CD14-positive monocyte (primary cell): ENCODE measurements at regions not wholly inside any gene's neighbourhood (a gene's known extent, or its start where the extent isn't known, plus 50 kb on each side); places are given as distances from the start of the nearest gene placed in this dataset.
"Not testable (repeated sequence)": the region's sequence is repeated elsewhere in the genome, so short reads cannot be mapped to it uniquely, and the experiment has no call there.

ENCODE experiments used
- DNase-seq, 3 donors: peaks; one replicate each; pipeline ENCODE4 v3.0.0-alpha.2; 2011 to 2022
- H2AFZ ChIP-seq: 2 replicates; pipeline ENCODE4 v1.6.0; 2012; ENCODE audit warnings: mild to moderate bottlenecking, low read depth, low read length, inconsistent platforms; ENCODE audit not compliant: insufficient read depth, poor library complexity, severe bottlenecking
- H3K27ac ChIP-seq, 2 donors: 1 replicate in 1 of 2; 2 replicates in 1 of 2; pipeline ENCODE4 v1.5.1; 2012 to 2013; ENCODE audit warnings: low read length in 2 of 2, control low read depth in 1 of 2, inconsistent platforms in 1 of 2, low read depth in 1 of 2, mild to moderate bottlenecking in 1 of 2
- H3K27me3 ChIP-seq, 2 donors: one replicate each; pipeline versions ENCODE4 v1.6.0 to v1.6.1; 2011 to 2013; ENCODE audit warnings: low read length in 2 of 2; ENCODE audit not compliant: control insufficient read depth in 2 of 2, insufficient read depth in 2 of 2
- H3K36me3 ChIP-seq, 2 donors: replicated peaks in 1 of 2; 1 replicate in 1 of 2; 2 replicates in 1 of 2; pipeline versions ENCODE4 v1.5.1 to v1.6.1; 2012 to 2013; ENCODE audit warnings: low read length in 2 of 2, control low read depth in 1 of 2, inconsistent platforms in 1 of 2, mild to moderate bottlenecking in 1 of 2; ENCODE audit not compliant: insufficient read depth in 2 of 2, control insufficient read depth in 1 of 2
- H3K4me1 ChIP-seq, 2 donors: 1 replicate in 1 of 2; 2 replicates in 1 of 2; pipeline versions ENCODE4 v1.5.1 to v1.6.1; 2012 to 2013; ENCODE audit warnings: low read length in 2 of 2, control low read depth in 1 of 2, inconsistent platforms in 1 of 2, mild to moderate bottlenecking in 1 of 2, moderate library complexity in 1 of 2; ENCODE audit not compliant: insufficient read depth in 2 of 2, control insufficient read depth in 1 of 2
- H3K4me2 ChIP-seq: replicated peaks from 2 replicates; pipeline ENCODE3; 2012; ENCODE audit warnings: low read length, moderate library complexity, mild to moderate bottlenecking; ENCODE audit not compliant: poor library complexity, severe bottlenecking; ENCODE audit errors: extremely low read depth
- H3K4me3 ChIP-seq, 3 experiments: fragments of 200-600 bp in 1 of 3; sonication (generic) in 1 of 3; replicated peaks in 1 of 3; 1 replicate in 2 of 3; 2 replicates in 1 of 3; pipeline ENCODE4 v1.5.1; 2011 to 2013; ENCODE audit warnings: low read length in 3 of 3, mild to moderate bottlenecking in 3 of 3, control low read depth in 2 of 3, low read depth in 2 of 3, inconsistent platforms in 1 of 3, moderate library complexity in 1 of 3
- H3K79me2 ChIP-seq: 2 replicates; pipeline ENCODE4 v1.6.0; 2012; ENCODE audit warnings: mild to moderate bottlenecking, control low read depth, inconsistent platforms, low read length, moderate library complexity; ENCODE audit not compliant: insufficient read depth
- H3K9ac ChIP-seq: 2 replicates; pipeline ENCODE4 v1.6.0; 2017; ENCODE audit warnings: low read length, mild to moderate bottlenecking; ENCODE audit not compliant: insufficient read depth, poor library complexity, severe bottlenecking
- H3K9me3 ChIP-seq, 2 donors: replicated peaks in 1 of 2; 1 replicate in 1 of 2; 2 replicates in 1 of 2; pipeline versions ENCODE4 v1.5.1 to v1.6.1; 2012 to 2013; ENCODE audit warnings: low read length in 2 of 2, control low read depth in 1 of 2; ENCODE audit not compliant: control insufficient read depth in 1 of 2, insufficient read depth in 1 of 2
- H4K20me1 ChIP-seq: 2 replicates; pipeline ENCODE4 v1.6.0; 2012; ENCODE audit warnings: mild to moderate bottlenecking, low read length, control low read depth, moderate library complexity; ENCODE audit not compliant: insufficient read depth
- H3K27ac Mint-ChIP-seq, 7 donors: one replicate each; pipeline ENCODE4 v1.8.0; 2020; ENCODE audit warnings: mild to moderate bottlenecking in 7 of 7, mixed read lengths in 7 of 7, moderate library complexity in 6 of 7, inconsistent platforms in 2 of 7
- H3K27me3 Mint-ChIP-seq, 3 donors: one replicate each; pipeline ENCODE4 v1.8.0; 2021 to 2022; ENCODE audit warnings: low read depth in 3 of 3, mild to moderate bottlenecking in 3 of 3, mixed read lengths in 3 of 3, moderate library complexity in 3 of 3, inconsistent platforms in 1 of 3
- H3K36me3 Mint-ChIP-seq, 2 donors: one replicate each; pipeline ENCODE4 v1.8.0; 2020; ENCODE audit warnings: mixed read lengths in 2 of 2, inconsistent platforms in 1 of 2, mild to moderate bottlenecking in 1 of 2
- H3K4me1 Mint-ChIP-seq: one replicate; pipeline ENCODE4 v1.8.0; 2020; ENCODE audit warnings: mild to moderate bottlenecking, mixed read lengths
- H3K4me3 Mint-ChIP-seq, 2 donors: one replicate each; pipeline ENCODE4 v1.8.0; 2020; ENCODE audit warnings: mild to moderate bottlenecking in 2 of 2, mixed read lengths in 2 of 2, moderate library complexity in 1 of 2
- H3K9me3 Mint-ChIP-seq, 7 donors: one replicate each; pipeline ENCODE4 v1.8.0; 2020 to 2022; ENCODE audit warnings: mixed read lengths in 7 of 7, mild to moderate bottlenecking in 6 of 7, moderate library complexity in 6 of 7, inconsistent platforms in 2 of 7
- WGBS: methylation state at CpG from one replicate; pipeline ENCODE4 v1.1.5; 2013; ENCODE audit warnings: missing lambda C conversion rate; ENCODE audit not compliant: insufficient coverage; 5-methylcytosine and 5-hydroxymethylcytosine counted together
- intact Hi-C, 2 donors: fragments of 100-400 bp; cut with micrococcal nuclease; formaldehyde crosslinking; loops; one replicate each; pipeline versions ENCODE4 v1.15.0 to v1.15.1; 2023
- TF ChIP-seq, protein P1 (sequence below): fragments of 200-600 bp; IDR thresholded peaks from one replicate; pipeline ENCODE4 v1.8.0; 2022; ENCODE audit warnings: antibody characterized with exemption, mild to moderate bottlenecking

DNA sequence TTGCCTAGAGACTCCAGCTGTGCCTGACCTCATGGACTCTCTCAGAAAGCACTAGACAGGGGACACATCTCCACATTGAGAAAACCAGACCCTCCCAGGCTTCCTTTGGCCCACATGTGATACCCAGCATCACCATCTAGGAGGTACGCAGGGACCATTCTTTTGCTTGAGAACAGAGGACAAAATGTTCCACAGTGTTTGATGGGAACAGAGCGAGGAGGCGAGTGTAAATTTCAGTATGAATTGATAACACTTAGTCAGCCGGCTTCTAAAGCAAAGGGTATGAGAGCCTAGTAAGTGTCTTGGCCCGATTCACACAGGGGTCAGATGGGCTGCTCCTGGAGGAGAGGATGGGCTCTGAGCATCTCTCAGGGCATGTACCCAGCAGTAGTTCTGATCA lies 1052.4 kb downstream of the BCL11B start:
- H2AFZ ChIP-seq, result no peak overlapping the region
- H3K4me2 ChIP-seq, result no peak overlapping the region
- no peaks in the 10 kb centered on the region for H3K4me1 ChIP-seq
- no peaks in the 10 kb centered on the region for H3K4me1 Mint-ChIP-seq
- intact Hi-C loops, result no loop called here
- TF ChIP-seq, protein P1, sequence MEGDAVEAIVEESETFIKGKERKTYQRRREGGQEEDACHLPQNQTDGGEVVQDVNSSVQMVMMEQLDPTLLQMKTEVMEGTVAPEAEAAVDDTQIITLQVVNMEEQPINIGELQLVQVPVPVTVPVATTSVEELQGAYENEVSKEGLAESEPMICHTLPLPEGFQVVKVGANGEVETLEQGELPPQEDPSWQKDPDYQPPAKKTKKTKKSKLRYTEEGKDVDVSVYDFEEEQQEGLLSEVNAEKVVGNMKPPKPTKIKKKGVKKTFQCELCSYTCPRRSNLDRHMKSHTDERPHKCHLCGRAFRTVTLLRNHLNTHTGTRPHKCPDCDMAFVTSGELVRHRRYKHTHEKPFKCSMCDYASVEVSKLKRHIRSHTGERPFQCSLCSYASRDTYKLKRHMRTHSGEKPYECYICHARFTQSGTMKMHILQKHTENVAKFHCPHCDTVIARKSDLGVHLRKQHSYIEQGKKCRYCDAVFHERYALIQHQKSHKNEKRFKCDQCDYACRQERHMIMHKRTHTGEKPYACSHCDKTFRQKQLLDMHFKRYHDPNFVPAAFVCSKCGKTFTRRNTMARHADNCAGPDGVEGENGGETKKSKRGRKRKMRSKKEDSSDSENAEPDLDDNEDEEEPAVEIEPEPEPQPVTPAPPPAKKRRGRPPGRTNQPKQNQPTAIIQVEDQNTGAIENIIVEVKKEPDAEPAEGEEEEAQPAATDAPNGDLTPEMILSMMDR, result no peak
- H3K79me2 ChIP-seq, result no peaks in the 10 kb centered on the region
- H3K4me3 ChIP-seq, result no peak overlapping the region
- H3K9me3 Mint-ChIP-seq, result peaks cover 0 to 5% (median 4%) of the 10 kb centered on the region in 7 donors
- H3K27me3 ChIP-seq, result no peaks in the 10 kb centered on the region
- no peaks in the 10 kb centered on the region for H3K36me3 Mint-ChIP-seq
- no peaks in the 10 kb centered on the region for H3K9me3 ChIP-seq
- H3K27me3 Mint-ChIP-seq, result peaks cover 1 to 3% (median 3%) of the 10 kb centered on the region in 3 donors
- H3K27ac ChIP-seq, result no peak overlapping the region
- no peaks in the 10 kb centered on the region for H4K20me1 ChIP-seq
- H3K36me3 ChIP-seq, result no peaks in the 10 kb centered on the region
- 89% methylated on average over 5 of the region's 5 CpGs for WGBS
- H3K4me3 Mint-ChIP-seq, result no peak overlapping the region
- no peak for DNase-seq
- no peak overlapping the region for H3K27ac Mint-ChIP-seq
- H3K9ac ChIP-seq, result no peak overlapping the region

DNA sequence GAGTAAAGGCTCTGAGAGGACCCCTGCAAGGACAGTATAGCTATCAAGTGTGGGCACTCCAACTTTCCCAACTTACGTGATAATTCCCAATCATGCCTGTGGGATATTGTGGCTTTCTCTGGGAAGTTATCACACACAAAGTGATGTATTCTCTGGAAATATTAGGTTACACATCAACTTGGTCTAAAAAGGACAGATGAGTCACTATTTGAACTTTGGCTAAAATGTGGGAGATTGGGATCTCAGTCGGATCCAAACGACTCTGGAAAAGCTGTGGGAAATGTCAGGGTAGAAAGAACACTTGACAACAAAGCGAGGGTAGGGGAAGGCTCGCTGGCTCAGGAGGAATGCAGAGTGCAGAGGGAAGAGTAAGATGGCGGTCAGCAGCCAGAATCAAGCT lies 1048.9 kb downstream of the BCL11B start:
- intact Hi-C loops, result no loop called here
- Mint-ChIP-seq H3K4me1 (no peaks in the 10 kb centered on the region), H3K27me3 (no peaks in the 10 kb centered on the region), H3K4me3 (no peak overlapping the region), H3K9me3 (peaks cover 2 to 7% (median 4%) of the 10 kb centered on the region in 7 donors), H3K36me3 (no peaks in the 10 kb centered on the region), H3K27ac (no peak overlapping the region)
- Histone ChIP-seq H4K20me1 (no peaks in the 10 kb centered on the region), H3K4me2 (no peak overlapping the region), H3K4me1 (no peaks in the 10 kb centered on the region), H3K4me3 (no peak overlapping the region), H3K36me3 (no peaks in the 10 kb centered on the region), H3K9me3 (no peaks in the 10 kb centered on the region), H3K79me2 (no peaks in the 10 kb centered on the region), H3K27ac (no peak overlapping the region), H3K9ac (no peak overlapping the region), H2AFZ (no peak overlapping the region), H3K27me3 (no peaks in the 10 kb centered on the region)
- DNase-seq, result no peak
- TF ChIP-seq, protein P1, result no peak
- WGBS, result 91% methylated on average over 5 of the region's 6 CpGs

DNA sequence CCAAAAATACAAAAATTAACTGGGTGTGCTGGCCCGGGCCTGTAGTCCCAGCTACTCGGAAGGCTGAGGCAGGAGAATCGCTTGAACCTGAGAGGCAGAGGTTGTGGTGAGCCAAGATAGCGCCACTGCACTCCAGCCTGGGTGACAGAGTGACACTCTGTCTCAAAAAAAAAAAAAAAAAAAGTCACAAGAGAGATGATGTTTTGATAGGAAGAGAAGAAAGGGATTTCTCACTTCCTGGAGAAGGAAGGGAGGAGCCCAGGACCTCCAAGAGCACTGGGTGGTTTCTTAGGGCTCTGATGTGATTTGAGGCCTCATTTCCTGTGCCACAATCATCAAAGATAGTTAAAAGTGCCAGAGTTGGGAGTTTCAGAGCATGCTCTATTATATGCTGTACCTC lies 1048.3 kb downstream of the BCL11B start:
- not testable (repeated sequence) for H3K4me1 Mint-ChIP-seq, H3K4me2 ChIP-seq, H3K9me3 ChIP-seq

More for the DNA sequence above, 1048.3 kb downstream of the BCL11B start:
- H3K79me2 ChIP-seq, H3K9ac ChIP-seq, H3K4me3 Mint-ChIP-seq, H3K4me1 ChIP-seq, intact Hi-C loops, H3K9me3 Mint-ChIP-seq, H3K36me3 ChIP-seq, H3K27ac ChIP-seq, H3K27ac Mint-ChIP-seq, H3K27me3 Mint-ChIP-seq, DNase-seq, H4K20me1 ChIP-seq, H3K4me3 ChIP-seq, H3K27me3 ChIP-seq, H2AFZ ChIP-seq, H3K36me3 Mint-ChIP-seq: not testable (repeated sequence)
- no CpG with 5 or more reads among the region's 4 CpGs for WGBS
